ENCODE measurements at regions not wholly inside any gene's neighbourhood (a gene's known extent, or its start where the extent isn't known, plus 50 kb on each side); places are given as distances from the start of the nearest gene placed in this dataset.

DNA sequence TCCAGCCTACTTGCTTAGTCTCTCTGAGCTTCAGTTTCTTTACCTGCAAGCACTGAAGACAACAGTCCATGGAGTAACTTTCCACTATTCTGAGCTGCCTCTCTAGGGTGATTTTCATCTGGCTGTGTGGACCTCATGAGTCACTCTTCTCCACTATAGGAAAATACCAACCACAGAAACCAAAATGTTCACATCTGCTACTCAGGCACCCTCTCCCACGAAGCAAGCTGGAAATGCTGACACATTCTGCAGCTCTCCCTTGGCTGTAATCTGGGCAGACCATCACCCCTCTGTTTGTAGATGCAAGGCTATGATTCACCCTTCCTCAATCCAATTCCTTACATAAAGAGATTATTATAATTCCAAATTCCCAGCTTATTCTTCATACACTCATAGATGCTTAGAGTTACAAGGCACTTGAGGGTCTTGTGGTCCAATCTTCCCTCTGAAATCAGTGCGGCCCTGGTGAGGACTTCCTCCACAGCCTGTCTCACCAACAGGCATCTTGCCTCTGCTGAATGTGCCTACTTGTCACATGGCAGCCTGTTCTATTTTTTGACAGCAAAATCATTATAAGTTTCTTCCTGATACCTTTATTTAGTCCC lies 97.0 kb upstream of the LNX1 start:
- no peak for TF ChIP-seq CTCF (IDR thresholded peaks at IDR 0.05; ENCODE audit: insufficient read depth, low read length, poor library complexity, severe bottlenecking)

GRCh38 chr4:53686521-53686920 lies 95.2 kb upstream of the LNX1 start:
- DNase-seq (ENCODE audit: extremely low read depth, insufficient read length): no peak
- Histone ChIP-seq H3K36me3 (ENCODE audit: control insufficient read depth, insufficient read depth, low read length) (no peaks in the 10 kb centered on the region), H3K27me3 (replicated peaks; ENCODE audit: control insufficient read depth, insufficient read depth, low read length) (no peaks in the 10 kb centered on the region; the same call in 1 of the 2 replicates), H3K4me3 (replicated peaks; ENCODE audit: low read depth, low read length) (no peak overlapping the region)
- no peak for TF ChIP-seq CTCF (IDR thresholded peaks at IDR 0.05; ENCODE audit: insufficient read depth, low read length, poor library complexity, severe bottlenecking)

More for the DNA sequence above, 97.0 kb upstream of the LNX1 start:
- H3K4me3 ChIP-seq (replicated peaks; ENCODE audit: low read depth, low read length): no peak overlapping the region
- no peak for DNase-seq (ENCODE audit: extremely low read depth, insufficient read length)
- no peaks in the 10 kb centered on the region for H3K36me3 ChIP-seq (ENCODE audit: control insufficient read depth, insufficient read depth, low read length)
- H3K27me3 ChIP-seq (replicated peaks; ENCODE audit: control insufficient read depth, insufficient read depth, low read length): no peaks in the 10 kb centered on the region; the same call in 1 of the 2 replicates

DNA sequence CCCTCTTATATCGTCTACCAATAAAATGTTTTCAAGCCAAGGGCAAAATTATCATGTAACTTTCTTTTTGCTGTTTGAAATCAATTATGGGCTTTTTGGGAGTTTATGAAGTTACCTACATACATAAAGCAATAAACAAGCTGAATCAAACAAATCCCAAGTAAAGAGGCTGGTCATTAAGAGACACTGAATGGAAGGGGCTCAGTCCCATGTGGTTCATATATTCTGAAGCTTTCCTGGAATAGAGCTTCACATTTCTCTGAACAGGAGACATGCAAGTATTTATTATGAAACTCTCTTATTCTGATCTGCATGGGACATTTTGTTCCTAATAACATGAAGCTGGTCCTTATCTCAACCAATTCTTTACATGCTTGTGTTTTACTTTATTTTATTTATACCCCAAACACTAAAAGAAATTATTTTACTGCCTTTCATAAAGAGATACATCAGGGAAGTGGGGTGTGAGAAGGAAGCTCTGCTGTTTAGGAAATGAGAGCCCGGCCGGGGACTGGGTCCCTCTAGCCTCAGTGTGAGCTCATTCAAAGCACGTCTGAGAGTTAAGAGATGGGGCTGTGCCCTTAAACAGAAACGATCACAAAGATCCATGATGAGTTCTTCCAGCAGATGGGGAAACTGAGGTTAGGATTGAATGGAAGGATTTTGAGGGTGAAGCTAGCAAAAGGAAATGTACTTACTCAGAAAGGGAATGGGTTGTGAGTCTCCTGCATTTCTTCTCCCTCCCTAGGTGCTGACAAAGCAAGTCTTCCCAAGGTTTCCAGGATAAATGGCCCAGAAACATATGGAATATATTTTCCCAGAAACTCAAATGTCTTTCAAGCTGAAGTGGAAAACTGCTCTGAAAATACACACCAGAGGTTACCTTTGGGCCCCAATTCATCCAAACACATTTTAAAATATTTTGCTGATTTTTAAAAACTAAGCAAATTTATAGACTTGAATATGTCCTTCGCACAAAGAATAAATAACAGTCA lies 93.1 kb upstream of the LNX1 start:
- DNase-seq (ENCODE audit: extremely low read depth, insufficient read length): no peak
- Histone ChIP-seq H3K4me3 (replicated peaks; ENCODE audit: low read depth, low read length) (no peak overlapping the region), H3K36me3 (ENCODE audit: control insufficient read depth, insufficient read depth, low read length) (no peaks in the 10 kb centered on the region), H3K27me3 (replicated peaks; ENCODE audit: control insufficient read depth, insufficient read depth, low read length) (no peaks in the 10 kb centered on the region; the same call in 1 of the 2 replicates)
- no peak for TF ChIP-seq CTCF (IDR thresholded peaks at IDR 0.05; ENCODE audit: insufficient read depth, low read length, poor library complexity, severe bottlenecking)

DNA sequence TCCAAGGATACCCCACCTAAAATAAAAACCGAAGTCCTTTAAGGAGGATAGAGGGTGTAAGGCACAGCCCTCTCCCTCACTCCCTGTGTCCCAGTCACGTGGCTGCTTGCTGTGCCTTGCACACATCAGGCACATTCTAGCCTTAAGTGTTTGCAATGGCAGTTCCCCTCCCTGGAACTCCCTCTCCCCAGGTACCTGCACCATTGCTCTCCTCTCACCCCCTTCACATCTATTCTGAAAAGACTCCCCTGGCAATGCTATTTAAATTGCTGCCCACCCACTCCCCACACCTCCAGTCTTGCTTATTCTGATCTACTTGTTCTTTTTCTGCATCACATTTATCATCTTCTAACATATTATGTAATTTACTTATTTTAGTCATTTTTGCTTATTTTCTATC lies 91.6 kb upstream of the LNX1 start:
- DNase-seq (ENCODE audit: extremely low read depth, insufficient read length): no peak
- no peak for TF ChIP-seq CTCF (IDR thresholded peaks at IDR 0.05; ENCODE audit: insufficient read depth, low read length, poor library complexity, severe bottlenecking)
- Histone ChIP-seq H3K36me3 (ENCODE audit: control insufficient read depth, insufficient read depth, low read length) (no peaks in the 10 kb centered on the region), H3K27me3 (replicated peaks; ENCODE audit: control insufficient read depth, insufficient read depth, low read length) (no peaks in the 10 kb centered on the region; the same call in 1 of the 2 replicates), H3K4me3 (replicated peaks; ENCODE audit: low read depth, low read length) (no peak overlapping the region)

DNA sequence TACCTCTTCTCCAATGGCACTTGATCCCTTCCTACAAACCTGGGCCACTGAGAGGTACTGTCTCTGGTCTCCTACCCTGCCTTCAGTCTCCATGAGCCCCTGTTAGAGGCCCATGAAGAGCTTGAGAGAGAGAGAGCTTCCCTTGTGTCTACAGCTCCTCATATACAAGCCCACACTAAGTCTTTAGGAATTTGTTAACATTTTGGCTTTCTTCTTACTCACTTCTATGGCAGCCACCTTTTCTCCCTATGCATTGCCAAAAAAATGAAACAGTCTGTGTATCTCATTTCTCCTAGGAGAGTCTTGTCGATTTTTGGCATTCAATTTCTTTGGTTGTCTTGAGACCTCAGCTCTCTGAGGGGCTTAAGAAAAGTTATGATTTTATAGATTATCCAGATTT lies 90.9 kb upstream of the LNX1 start:
- TF ChIP-seq CTCF (IDR thresholded peaks at IDR 0.05; ENCODE audit: insufficient read depth, low read length, poor library complexity, severe bottlenecking): no peak
- no peak for DNase-seq (ENCODE audit: extremely low read depth, insufficient read length)
- Histone ChIP-seq H3K36me3 (ENCODE audit: control insufficient read depth, insufficient read depth, low read length) (no peaks in the 10 kb centered on the region), H3K4me3 (replicated peaks; ENCODE audit: low read depth, low read length) (no peak overlapping the region), H3K27me3 (replicated peaks; ENCODE audit: control insufficient read depth, insufficient read depth, low read length) (no peaks in the 10 kb centered on the region; the same call in 1 of the 2 replicates)

All from GM06990 (cell line).